ENCODE measurements at regions not wholly inside any gene's neighbourhood (a gene's known extent, or its start where the extent isn't known, plus 50 kb on each side); places are given as distances from the start of the nearest gene placed in this dataset.

GRCh38 chr3:63048367-63049326, 173.4 kb upstream of the CADPS start:
- no peak for FAIRE-seq

- no peak for FAIRE-seq
Observed at GRCh38 chr3:63050548-63051177, 175.4 kb upstream of the CADPS start.

GRCh38 chr3:63051920-63052319, 176.7 kb upstream of the CADPS start:
- FAIRE-seq, result no peak

DNA sequence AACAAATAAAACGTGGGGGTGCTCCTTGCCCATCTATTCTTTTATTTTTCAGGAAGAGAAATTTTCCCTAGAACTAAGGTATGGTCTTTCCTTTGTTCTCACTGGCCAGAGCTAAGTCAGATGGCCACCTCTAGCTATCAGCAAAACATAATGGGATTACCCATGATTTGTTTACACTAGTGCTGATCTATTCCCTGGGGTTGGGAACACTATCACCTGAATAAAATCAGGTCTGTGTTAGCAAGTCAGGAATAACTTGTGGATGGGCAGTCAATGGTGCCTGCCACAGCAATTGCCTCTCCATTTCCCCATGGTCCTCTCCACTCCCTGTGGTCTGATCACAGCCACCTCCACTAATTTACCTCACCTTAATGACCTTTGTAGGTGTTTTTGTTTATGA, 181.7 kb upstream of the CADPS start:
- no peak for FAIRE-seq

GRCh38 chr3:63060412-63060811, 185.2 kb upstream of the CADPS start:
- FAIRE-seq, result no peak

- no peak for FAIRE-seq
Observed at GRCh38 chr3:63061449-63061848, 186.2 kb upstream of the CADPS start.

GRCh38 chr3:63064209-63064755, 189.1 kb upstream of the CADPS start:
- FAIRE-seq, result no peak

DNA sequence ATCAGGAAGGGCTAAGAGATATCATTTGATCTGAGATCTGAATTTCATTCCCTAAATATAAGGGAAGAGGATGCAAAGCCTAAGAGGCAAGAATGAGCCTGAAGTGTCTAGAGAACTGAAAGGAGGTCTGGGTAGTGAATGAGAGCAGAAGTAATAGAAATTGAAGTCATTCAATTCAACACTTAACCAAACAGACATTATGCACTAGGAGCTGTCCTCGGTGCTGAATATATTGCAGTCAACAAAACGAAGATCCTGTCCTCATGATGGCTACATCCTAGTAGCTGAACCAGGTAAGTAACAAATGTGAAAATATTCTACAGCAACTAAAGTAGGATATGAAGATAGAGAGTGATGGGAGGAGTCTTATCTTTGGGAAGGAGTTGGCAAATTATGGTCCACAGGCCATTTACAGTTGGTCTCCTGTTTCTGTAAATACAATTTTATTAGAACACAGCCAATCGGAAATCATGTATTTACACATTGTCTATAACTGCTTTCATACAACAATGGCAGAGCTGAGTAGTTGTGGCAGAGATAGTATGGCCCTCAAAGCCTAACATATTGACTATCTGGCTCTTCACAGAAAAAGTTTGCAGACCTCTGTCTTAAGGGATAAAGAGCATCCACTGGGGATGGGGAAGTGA, 192.9 kb upstream of the CADPS start:
- no peak for FAIRE-seq

- FAIRE-seq, result no peak
Observed at GRCh38 chr3:63069806-63070475, 194.7 kb upstream of the CADPS start.

- no peak for FAIRE-seq
Observed at GRCh38 chr3:63070476-63070810, 195.2 kb upstream of the CADPS start.

DNA sequence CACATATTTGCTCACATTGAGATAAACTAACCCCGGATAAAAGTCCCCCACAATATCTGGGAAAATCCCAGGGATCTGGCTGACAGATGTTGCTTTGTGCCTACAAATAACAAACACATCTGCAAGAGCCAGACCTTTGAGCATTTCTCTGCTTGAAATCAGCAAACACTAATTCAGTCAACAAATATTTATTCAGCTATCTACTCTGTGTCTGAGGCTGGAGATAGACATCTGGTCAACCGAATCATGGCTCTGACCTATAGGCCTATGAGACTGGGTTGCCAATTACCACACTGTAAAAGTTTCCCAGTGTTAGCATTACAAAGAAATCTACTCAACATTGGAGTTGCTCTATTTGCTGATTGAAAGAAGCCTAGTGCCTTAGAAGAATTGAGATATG, 201.1 kb upstream of the CADPS start:
- no peak for FAIRE-seq

DNA sequence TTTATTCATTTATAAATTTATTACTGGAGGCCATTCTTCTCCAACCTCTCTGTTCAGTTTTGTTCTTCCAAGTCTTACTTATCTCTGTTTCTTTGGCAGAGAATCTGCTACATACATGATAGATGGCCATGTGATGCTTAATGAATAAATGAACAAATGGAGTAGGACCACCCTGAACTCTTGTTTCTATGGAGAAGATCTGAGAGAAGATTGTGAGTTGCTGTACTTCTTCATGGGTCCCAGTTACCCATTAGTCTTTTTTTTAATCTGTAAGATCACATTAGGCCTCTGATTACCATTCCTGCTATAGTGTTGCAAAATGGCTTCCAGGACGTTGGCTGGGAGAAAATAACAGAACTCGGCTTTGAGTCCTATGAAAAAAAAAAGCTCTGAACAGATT, 191.9 kb upstream of the SYNPR start:
- FAIRE-seq, result no peak

DNA sequence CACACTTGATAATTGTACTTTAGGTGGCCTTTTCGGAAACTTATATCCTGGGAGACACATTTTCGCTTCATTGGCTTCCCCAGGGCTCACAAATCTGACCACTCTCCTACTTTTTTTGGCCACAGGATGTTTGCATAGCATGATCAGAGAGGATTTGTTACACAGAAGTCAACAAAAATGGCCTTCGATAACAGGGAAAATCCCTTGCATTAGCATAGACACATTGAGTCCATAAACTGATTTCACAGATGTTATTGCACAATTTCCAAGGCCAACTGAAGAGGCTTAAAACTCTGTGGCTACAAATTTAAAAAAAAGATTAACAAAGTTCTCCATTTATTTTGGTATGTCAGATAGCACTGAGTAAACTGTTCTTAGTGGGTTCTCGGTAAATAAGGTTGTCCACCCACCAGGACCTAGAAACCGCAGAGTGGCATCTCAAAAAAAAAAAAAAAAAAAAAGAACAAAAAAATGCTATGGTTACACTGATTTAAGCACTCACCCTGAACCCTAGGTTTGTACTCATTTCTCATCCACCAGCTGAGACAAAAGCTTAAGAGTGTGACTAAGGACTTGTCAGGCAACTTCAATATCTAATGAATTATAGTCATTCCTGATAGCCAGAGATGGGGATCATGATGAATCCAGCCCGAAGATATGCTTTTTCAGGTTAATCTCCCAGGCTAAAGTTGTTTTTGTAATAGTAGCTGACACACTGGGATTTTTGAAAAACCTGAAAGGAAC, 188.9 kb upstream of the SYNPR start:
- FAIRE-seq, result no peak

GRCh38 chr3:63089751-63090132, 188.4 kb upstream of the SYNPR start:
- no peak for FAIRE-seq

DNA sequence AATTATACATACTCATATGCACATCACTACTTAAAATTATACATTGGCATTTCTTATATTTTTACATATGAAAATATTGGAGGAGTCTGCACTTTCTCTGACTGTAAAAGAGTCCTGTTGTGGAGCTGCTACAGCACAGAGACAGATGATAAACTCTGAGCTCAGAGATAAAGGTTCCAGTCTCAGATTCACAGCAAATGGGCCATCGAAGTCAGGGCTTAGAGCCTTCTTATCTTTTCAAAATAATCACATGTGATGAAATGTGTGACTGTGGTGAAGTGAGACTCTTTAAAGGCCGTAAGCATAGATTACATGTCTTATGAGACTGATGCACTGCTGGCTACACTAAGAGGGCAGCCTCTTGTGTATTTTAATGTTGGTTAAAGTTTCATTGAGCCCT, 187.5 kb upstream of the SYNPR start:
- no peak for FAIRE-seq

GRCh38 chr3:63092515-63092914, 185.6 kb upstream of the SYNPR start:
- no peak for FAIRE-seq

DNA sequence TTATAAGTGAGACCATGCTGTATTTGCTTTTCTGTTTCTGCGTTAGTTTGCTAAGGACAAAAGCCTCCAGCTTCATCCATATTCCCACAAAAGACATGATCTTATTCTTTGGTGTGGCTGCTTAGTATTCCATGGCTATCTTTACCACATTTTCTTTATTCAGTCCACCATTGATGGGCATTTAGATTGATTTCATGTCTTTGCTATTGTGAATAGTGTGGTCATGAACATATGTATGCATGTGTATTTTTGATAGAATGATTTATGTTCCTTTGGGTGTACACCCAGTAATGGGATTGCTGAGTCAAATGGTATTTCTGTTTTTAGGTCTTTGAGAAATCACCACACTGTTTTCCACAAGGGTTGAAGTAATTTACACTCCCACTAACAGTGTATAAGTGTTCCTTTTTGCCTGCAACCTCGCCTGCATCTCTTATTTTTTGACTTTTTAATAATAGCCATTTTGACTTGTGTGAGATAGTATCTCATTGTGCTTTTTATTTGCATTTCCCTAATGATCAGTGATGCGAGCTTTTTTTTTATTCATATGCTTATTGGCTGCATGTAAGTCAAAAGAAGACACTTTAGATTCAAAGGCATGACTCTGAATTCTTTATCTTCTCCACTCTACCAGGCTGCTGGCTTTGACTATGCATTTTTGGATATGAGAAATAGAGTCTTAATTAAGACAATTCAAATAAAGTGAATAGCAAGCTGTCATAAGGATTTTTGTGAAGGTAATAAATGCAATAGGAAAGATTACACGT, 183.3 kb upstream of the SYNPR start:
- no peak for FAIRE-seq

DNA sequence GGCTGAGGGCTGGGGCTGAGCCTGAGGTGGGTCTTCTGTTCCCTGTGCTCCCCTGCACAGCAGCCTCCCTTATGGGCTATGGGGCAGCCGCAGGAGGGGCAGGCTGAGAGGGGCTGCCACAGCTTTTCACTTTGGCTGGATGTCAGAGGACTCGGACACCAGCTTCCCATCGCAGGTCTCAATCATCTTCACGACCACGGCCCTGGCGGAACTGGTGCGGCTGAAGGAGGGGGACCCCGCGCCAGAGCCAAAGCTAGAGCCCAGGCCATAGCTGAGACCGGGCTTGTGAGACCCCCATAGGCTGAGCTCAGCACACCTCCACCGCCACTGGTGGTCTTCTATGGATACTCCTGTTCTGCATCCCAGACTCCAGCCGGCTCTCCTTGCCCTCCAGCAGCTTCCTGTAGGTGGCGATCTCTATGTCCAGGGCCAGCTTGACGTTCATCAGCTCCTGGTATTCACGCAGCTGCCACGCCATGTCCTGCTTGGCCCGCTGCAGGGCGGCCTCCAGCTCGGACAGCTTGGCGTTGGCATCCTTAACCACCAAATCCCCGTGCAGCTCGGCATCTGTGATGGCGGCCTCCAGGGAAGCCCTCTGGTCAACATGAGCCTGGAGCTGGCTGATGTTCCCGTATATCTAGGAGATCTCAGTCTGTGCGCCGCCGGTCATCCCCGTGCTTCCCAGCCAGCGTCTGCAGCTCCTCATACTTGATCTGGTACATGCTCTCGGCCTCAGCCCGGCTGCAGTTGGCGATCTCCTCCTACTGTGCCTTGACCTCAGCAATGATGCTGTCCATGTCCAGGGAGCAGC, 181.7 kb upstream of the SYNPR start:
- no peak for FAIRE-seq

GRCh38 chr3:63097396-63097795, 180.7 kb upstream of the SYNPR start:
- FAIRE-seq, result no peak

GRCh38 chr3:63116922-63117321, 161.2 kb upstream of the SYNPR start:
- FAIRE-seq, result no peak

DNA sequence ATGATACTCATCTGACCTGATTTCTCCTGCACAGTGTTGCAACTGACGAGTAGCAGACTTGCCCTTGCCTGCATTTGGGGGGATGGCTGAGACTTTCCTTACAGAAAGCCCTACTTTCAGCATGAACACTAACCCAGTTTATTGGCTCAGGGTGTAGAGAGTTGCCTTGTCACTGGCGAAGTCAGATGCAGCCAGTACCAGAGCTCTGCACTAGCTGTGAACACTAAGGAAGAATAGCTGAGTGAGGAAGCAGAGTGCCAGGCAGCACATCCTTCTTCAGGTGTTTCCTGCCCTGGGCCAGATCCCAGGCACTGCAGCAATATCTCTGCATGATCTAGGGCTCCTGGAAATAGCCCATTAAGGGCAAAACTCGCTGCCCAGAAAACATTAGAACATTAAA, 154.0 kb upstream of the SYNPR start:
- FAIRE-seq, result no peak

All from G401.6 (cell line).